Motor neuron (in vitro differentiated cells): ENCODE measurements at regions not wholly inside any gene's neighbourhood (a gene's known extent, or its start where the extent isn't known, plus 50 kb on each side); places are given as distances from the start of the nearest gene placed in this dataset.

ENCODE experiments used
- ATAC-seq, 8 experiments: fragments of 200-7000 bp; cut with Tn5 transposase; replicated peaks in 6 of 8; 2 replicates each; pipeline ENCODE4 v1.8.0; 2021; ENCODE audit warnings: mild to moderate bottlenecking in 8 of 8, moderate library complexity in 8 of 8
- H3K27ac ChIP-seq, 2 donors: fragments of 250-450 bp; sonication (Bioruptor Pico); 2 replicates each; pipeline ENCODE4 v1.9.0; 2021; ENCODE audit warnings: antibody characterized with exemption in 2 of 2, mild to moderate bottlenecking in 2 of 2, moderate library complexity in 1 of 2
- H3K4me1 ChIP-seq, 2 donors: fragments of 250-450 bp; sonication (Bioruptor Pico); replicated peaks in 1 of 2; 2 replicates each; pipeline ENCODE4 v1.6.1; 2021; ENCODE audit warnings: antibody characterized with exemption in 2 of 2, mild to moderate bottlenecking in 2 of 2, moderate library complexity in 1 of 2
- H3K4me3 ChIP-seq, 5 donors: fragments of 250-450 bp; sonication (Bioruptor Pico); 2 replicates each; pipeline ENCODE4 v1.9.0; 2021; ENCODE audit warnings: antibody characterized with exemption in 5 of 5, mild to moderate bottlenecking in 5 of 5, moderate library complexity in 4 of 5
- WGBS, 10 experiments: fragments of 450-650 bp; shearing (Covaris generic); methylation state at CpG; one replicate each; pipeline ENCODE4 v1.0.0; 2022; 5-methylcytosine and 5-hydroxymethylcytosine counted together
- in situ Hi-C, 9 experiments: fragments of 400-800 bp; cut with MboI; loops; one replicate each; pipeline ENCODE4 v1.15.0; 2021; ENCODE audit warnings: low sequenced_read_pairs in 9 of 9, low pct_unique_long_range_greater_than_20kb in 2 of 9; ENCODE audit not compliant: unreplicated experiment in 9 of 9

- WGBS, 10 experiments = 0 to 79% (median 23%) methylated on average over 1 to 2 of the region's 2 CpGs; no CpG with 5 or more reads in 2 of the 10 experiments
- in situ Hi-C loops = loop anchor here in 3 of 9 experiments (25.0 kb wide), 2 partner anchors 115 to 140 kb away; partner anchors contain the start of gene FHL2 (in 1 of the 3)
- Histone ChIP-seq H3K27ac (no peak overlapping the region), H3K4me1 (no peaks in the 10 kb centered on the region), H3K4me3 (no peak overlapping the region)
- peak in 1 of 8 experiments; percentile 22 for ATAC-seq
Observed at GRCh38 chr2:105502625-105503334, 103.9 kb upstream of the FHL2 start.

- no peaks in the 10 kb centered on the region for H3K4me1 ChIP-seq
- ATAC-seq = no peak
- H3K27ac ChIP-seq = no peak overlapping the region
- H3K4me3 ChIP-seq = no peak overlapping the region
- in situ Hi-C loops = no loop called here
- 51 to 100% (median 67%) methylated on average over 2 to 5 of the region's 5 CpGs; no CpG with 5 or more reads in 3 of the 10 experiments for WGBS, 10 experiments
Observed at GRCh38 chr2:105498281-105498846, 99.5 kb upstream of the FHL2 start.

- Histone ChIP-seq H3K4me3 (no peak overlapping the region), H3K27ac (no peak overlapping the region), H3K4me1 (no peaks in the 10 kb centered on the region)
- peak in 1 of 8 experiments; percentile 33 for ATAC-seq
- 15 to 100% (median 83%) methylated on average over 1 to 4 of the region's 4 CpGs for WGBS, 10 experiments
- in situ Hi-C loops = no loop called here
Observed at GRCh38 chr2:105497094-105497493, 98.2 kb upstream of the FHL2 start.

GRCh38 chr2:105496271-105496670 lies 97.4 kb upstream of the FHL2 start:
- WGBS, 10 experiments = 14 to 100% (median 67%) methylated on average over 1 to 3 of the region's 3 CpGs; no CpG with 5 or more reads in 3 of the 10 experiments
- ATAC-seq = no peak
- no peak overlapping the region for H3K27ac ChIP-seq
- H3K4me3 ChIP-seq = no peak overlapping the region
- no peaks in the 10 kb centered on the region for H3K4me1 ChIP-seq
- in situ Hi-C loops = no loop called here

DNA sequence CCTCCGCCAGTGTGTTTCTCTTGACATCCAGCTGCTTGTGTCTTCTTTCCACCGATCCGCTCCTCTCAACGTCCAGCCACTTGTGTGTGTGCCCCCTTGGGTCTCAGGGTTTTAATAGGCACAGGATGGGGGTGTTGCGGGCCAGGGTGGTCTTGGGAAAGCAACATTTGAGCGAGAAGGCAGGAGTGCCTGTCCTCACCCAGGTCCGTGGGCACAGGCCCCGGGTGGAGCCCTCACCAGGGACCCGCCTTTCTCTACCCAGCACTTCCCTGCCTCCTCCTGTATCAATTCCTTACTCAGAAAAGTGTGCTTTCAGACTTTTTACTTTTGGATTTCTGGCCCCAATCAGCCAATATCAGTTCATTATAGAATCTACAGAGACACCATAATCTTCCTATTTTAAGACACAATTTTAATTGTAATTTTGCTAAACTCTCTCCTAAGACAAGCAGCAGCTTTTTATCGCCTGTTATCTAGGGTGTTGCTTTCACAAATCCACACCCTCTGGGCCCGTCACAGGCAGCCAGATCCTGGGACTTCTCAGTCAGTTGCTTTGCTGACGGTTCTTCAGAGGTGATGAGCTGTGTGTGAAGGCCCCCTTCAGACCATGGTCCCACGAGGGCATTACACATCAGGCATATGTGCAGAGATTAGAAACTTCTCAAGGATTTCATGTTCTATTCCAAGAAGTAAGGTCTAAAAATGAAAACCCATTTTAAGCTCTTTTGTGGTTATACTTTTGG lies 96.0 kb upstream of the FHL2 start:
- in situ Hi-C loops = no loop called here
- no peaks in the 10 kb centered on the region for H3K4me1 ChIP-seq
- no peak overlapping the region for H3K4me3 ChIP-seq
- no peak for ATAC-seq
- WGBS, 10 experiments = 33 to 100% (median 73%) methylated on average over 2 to 11 of the region's 13 CpGs; no CpG with 5 or more reads in 1 of the 10 experiments
- no peak overlapping the region for H3K27ac ChIP-seq

DNA sequence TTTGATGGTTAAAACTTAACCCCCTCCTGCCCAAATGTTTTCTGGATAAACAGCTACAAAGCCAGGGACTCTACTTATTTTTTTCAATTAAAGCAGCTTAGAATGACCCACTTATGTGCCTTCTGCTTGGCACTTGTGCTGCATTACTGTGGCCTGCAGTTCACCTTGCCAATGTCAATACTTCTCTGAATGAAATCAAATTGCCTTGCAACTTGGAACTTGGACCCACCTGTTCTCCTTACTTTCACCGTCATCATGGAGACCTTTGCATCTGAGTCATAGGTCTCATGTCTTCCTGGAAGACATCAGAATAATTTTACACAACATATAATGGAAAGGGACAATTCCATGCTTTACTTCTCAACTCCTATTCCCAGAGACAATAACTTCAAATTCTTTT lies 92.1 kb upstream of the FHL2 start:
- no peak overlapping the region for H3K4me3 ChIP-seq
- H3K27ac ChIP-seq = no peak overlapping the region
- 50 to 100% (median 100%) methylated on average over 1 of the region's 1 CpG; no CpG with 5 or more reads in 3 of the 10 experiments for WGBS, 10 experiments
- ATAC-seq = no peak
- in situ Hi-C loops = no loop called here
- H3K4me1 ChIP-seq = no peaks in the 10 kb centered on the region

GRCh38 chr2:105490204-105490603 lies 91.4 kb upstream of the FHL2 start:
- 0 to 73% (median 50%) methylated on average over 1 to 4 of the region's 4 CpGs; no CpG with 5 or more reads in 2 of the 10 experiments for WGBS, 10 experiments
- Histone ChIP-seq H3K4me1 (no peaks in the 10 kb centered on the region), H3K4me3 (no peak overlapping the region), H3K27ac (no peak overlapping the region)
- no peak for ATAC-seq
- in situ Hi-C loops = no loop called here

DNA sequence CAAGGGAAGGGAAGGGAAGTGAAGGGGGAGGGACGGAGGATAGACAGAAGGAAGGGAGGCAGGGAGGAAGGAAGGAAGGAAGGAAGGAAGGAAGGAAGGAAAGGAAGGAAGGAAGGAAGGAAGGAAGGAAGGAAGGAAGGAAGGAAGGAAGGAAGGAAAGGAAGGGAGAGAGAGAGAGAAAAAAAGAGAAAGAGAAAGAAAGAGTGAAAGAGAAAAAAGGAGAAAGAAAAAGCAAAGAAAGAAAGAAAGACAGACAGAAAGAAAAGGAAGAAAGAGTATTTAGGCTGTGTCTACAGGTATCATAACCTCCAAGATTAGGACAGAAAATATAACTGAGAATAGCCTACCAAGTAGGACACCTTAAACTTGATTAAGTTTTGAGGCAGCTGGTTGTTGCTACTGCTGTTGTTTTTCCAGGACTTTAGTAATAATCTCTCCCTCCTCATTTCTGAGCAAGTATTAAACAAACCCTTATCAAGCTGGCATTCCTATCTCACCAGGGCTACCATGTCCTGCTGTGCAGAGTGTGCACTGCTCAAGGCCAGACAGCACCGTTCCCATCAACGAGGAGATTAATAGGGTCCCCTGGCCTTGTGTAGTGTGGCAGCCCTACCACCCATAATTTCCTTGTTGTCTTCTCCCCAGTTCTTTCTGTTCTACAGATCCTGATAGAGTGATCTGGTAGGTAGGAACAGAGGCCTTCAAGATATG lies 90.5 kb upstream of the FHL2 start:
- in situ Hi-C loops = no loop called here
- H3K4me3 ChIP-seq = no peak overlapping the region
- 38 to 100% (median 67%) methylated on average over 1 to 3 of the region's 3 CpGs; no CpG with 5 or more reads in 3 of the 10 experiments for WGBS, 10 experiments
- no peaks in the 10 kb centered on the region for H3K4me1 ChIP-seq
- no peak overlapping the region for H3K27ac ChIP-seq
- no peak for ATAC-seq

DNA sequence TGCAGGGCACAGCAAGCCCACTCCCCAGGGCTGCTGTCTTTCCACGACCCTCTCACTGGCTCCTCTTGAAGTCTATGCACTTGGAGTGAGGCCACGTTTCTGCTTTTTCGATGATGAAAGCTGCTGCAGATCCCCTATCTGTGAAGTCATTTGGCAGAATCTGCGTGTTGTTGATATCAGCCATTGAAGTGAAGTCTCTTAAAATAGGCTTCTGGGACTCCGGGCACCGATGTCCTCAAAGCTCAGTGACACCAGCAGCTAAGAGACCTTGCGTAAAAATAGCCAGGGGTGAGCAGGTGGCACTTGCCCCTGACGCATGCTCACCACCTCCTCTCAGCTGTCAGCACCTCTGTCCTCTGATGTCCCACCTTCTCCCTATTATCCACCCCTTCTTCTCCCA lies 89.4 kb upstream of the FHL2 start:
- WGBS, 10 experiments = 48 to 100% (median 89%) methylated on average over 1 to 7 of the region's 8 CpGs; no CpG with 5 or more reads in 4 of the 10 experiments
- Histone ChIP-seq H3K27ac (no peak overlapping the region), H3K4me3 (no peak overlapping the region), H3K4me1 (no peaks in the 10 kb centered on the region)
- ATAC-seq = no peak
- in situ Hi-C loops = no loop called here

GRCh38 chr2:105487142-105488069 lies 88.6 kb upstream of the FHL2 start:
- 30 to 96% (median 73%) methylated on average over 1 to 12 of the region's 21 CpGs for WGBS, 10 experiments
- in situ Hi-C loops = no loop called here
- ATAC-seq = peak in 2 of 8 experiments; percentile 32 to 34
- H3K4me3 ChIP-seq = no peak overlapping the region
- no peaks in the 10 kb centered on the region for H3K4me1 ChIP-seq
- no peak overlapping the region for H3K27ac ChIP-seq

GRCh38 chr2:105486762-105487141 lies 87.9 kb upstream of the FHL2 start:
- 0 to 95% (median 75%) methylated on average over 1 to 3 of the region's 3 CpGs; no CpG with 5 or more reads in 3 of the 10 experiments for WGBS, 10 experiments
- Histone ChIP-seq H3K4me1 (no peaks in the 10 kb centered on the region), H3K4me3 (no peak overlapping the region), H3K27ac (no peak overlapping the region)
- ATAC-seq = peak in 2 of 8 experiments; percentile 25 to 43
- in situ Hi-C loops = no loop called here

DNA sequence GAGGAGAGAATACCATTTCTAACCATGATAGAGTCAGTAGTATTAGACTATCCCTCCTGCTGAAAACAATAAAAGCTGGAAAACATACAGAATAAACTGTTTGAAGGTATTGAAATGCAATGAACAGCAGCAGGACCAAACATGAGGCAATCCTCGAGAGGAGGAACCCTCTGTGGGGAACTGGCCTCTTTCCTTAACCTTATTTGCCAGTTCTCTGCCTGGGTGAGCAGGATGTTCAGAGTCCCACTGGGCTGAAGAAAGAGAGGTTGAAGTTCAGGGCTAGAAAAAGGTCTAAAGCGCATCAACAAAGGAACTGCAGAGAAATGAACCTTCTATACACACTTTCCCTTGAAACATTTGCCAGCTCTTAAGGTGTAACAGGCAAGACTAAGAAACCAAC lies 79.8 kb upstream of the FHL2 start:
- in situ Hi-C loops = no loop called here
- ATAC-seq = no peak
- WGBS, 10 experiments = 20 to 100% (median 48%) methylated on average over 1 to 2 of the region's 2 CpGs; no CpG with 5 or more reads in 2 of the 10 experiments
- no peak overlapping the region for H3K4me3 ChIP-seq
- peaks cover 0 to 4% of the 10 kb centered on the region in 2 donors for H3K4me1 ChIP-seq
- no peak overlapping the region for H3K27ac ChIP-seq
